IPS-18a (cell line): ENCODE measurements at regions not wholly inside any gene's neighbourhood (a gene's known extent, or its start where the extent isn't known, plus 50 kb on each side); places are given as distances from the start of the nearest gene placed in this dataset.

Experiments
- H3K27ac ChIP-seq: one replicate; pipeline ENCODE4 v1.5.1; 2013; ENCODE audit warnings: low read length
- H3K27me3 ChIP-seq: one replicate; pipeline ENCODE4 v1.6.1; 2013; ENCODE audit warnings: mild to moderate bottlenecking, low read length; ENCODE audit not compliant: control insufficient read depth, insufficient read depth
- H3K36me3 ChIP-seq: one replicate; pipeline ENCODE4 v1.6.1; 2013; ENCODE audit warnings: low read depth, low read length; ENCODE audit not compliant: control insufficient read depth
- H3K4me1 ChIP-seq: one replicate; pipeline ENCODE4 v1.6.1; 2013; ENCODE audit warnings: low read depth, low read length; ENCODE audit not compliant: control insufficient read depth
- H3K4me3 ChIP-seq: one replicate; pipeline ENCODE4 v1.5.1; 2013; ENCODE audit warnings: low read length
- H3K9ac ChIP-seq: one replicate; pipeline ENCODE4 v1.6.1; 2013; ENCODE audit warnings: mild to moderate bottlenecking, low read length, moderate library complexity
- H3K9me3 ChIP-seq: one replicate; pipeline ENCODE4 v1.6.1; 2013; ENCODE audit warnings: low read depth, low read length; ENCODE audit not compliant: control insufficient read depth

- H3K4me3 ChIP-seq: peak overlapping the region; percentile 52
- H3K27me3 ChIP-seq: peaks cover 7% of the 10 kb centered on the region
- no peaks in the 10 kb centered on the region for H3K9me3 ChIP-seq
- H3K9ac ChIP-seq: peak overlapping the region; percentile 66
- H3K4me1 ChIP-seq: peaks cover 29% of the 10 kb centered on the region
- H3K36me3 ChIP-seq: no peaks in the 10 kb centered on the region
- peak overlapping the region; percentile 73 for H3K27ac ChIP-seq
These were observed 150.0 kb downstream of the SPRY1 start for GRCh38 chr4:123546573-123547060.

GRCh38 chr4:123547216-123548165 is 150.9 kb downstream of the SPRY1 start:
- Histone ChIP-seq H3K4me3 (peak overlapping the region; percentile 52), H3K9ac (peak overlapping the region; percentile 66), H3K27me3 (peaks cover 7% of the 10 kb centered on the region), H3K27ac (peak overlapping the region; percentile 73), H3K36me3 (no peaks in the 10 kb centered on the region), H3K9me3 (no peaks in the 10 kb centered on the region), H3K4me1 (peaks cover 29% of the 10 kb centered on the region)

DNA sequence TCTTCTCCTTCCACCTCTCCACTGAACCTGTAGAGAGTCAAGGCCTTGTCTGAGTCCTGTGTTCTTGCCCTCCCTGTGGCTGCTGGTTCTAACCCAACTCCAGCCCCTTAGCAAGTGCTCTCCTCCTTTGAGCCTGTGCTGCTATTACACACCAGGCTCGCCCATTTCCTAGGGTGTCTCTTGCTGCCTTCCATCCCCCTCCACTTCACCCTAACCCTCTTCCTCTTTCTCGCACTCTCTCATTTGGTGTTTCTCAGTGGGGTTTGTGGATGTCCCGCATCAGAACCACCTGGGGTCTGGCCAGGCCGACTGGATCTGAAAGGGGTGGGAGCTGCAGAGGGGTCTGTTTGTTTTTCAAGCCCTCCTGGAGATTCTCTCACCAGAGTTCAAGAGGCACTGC is 156.7 kb downstream of the SPRY1 start:
- Histone ChIP-seq H3K36me3 (no peaks in the 10 kb centered on the region), H3K27ac (no peak overlapping the region), H3K9me3 (no peaks in the 10 kb centered on the region), H3K9ac (no peak overlapping the region), H3K27me3 (peaks cover 1% of the 10 kb centered on the region), H3K4me3 (no peak overlapping the region), H3K4me1 (peaks cover 16% of the 10 kb centered on the region)

GRCh38 chr4:123553733-123554637 is 157.4 kb downstream of the SPRY1 start:
- H3K4me1 ChIP-seq: peaks cover 18% of the 10 kb centered on the region
- H3K27me3 ChIP-seq: no peaks in the 10 kb centered on the region
- H3K27ac ChIP-seq: no peak overlapping the region
- no peak overlapping the region for H3K4me3 ChIP-seq
- H3K9ac ChIP-seq: no peak overlapping the region
- H3K36me3 ChIP-seq: no peaks in the 10 kb centered on the region
- H3K9me3 ChIP-seq: no peaks in the 10 kb centered on the region

DNA sequence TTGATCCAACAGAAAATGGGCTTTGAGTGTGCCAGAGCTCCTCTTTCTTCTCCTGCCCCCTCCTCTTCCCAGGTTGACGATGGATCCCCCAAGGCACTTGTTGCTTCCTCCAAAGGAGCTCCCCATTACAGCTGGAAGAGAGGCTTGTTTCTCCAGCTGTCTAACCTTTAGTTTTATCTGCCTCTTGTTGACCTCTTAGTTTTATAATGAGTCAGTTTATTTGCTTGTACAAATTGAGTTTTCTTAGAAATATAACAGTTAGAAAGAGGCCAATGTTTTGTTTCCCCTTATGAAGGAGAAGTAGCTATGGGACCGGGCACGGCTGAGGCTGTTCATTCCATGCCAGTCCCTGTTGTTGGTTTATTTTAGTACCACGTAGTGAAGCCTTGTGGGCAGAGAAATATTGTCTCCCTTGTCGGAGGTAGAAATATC is 158.2 kb downstream of the SPRY1 start:
- Histone ChIP-seq H3K9me3 (no peaks in the 10 kb centered on the region), H3K9ac (peak overlapping the region; percentile 4), H3K4me1 (peaks cover 22% of the 10 kb centered on the region), H3K36me3 (no peaks in the 10 kb centered on the region), H3K27me3 (no peaks in the 10 kb centered on the region), H3K4me3 (no peak overlapping the region), H3K27ac (no peak overlapping the region)

GRCh38 chr4:123555233-123555806 is 158.7 kb downstream of the SPRY1 start:
- peaks cover 24% of the 10 kb centered on the region for H3K4me1 ChIP-seq
- peak overlapping the region; percentile 4 for H3K9ac ChIP-seq
- no peak overlapping the region for H3K27ac ChIP-seq
- H3K27me3 ChIP-seq: no peaks in the 10 kb centered on the region
- H3K9me3 ChIP-seq: no peaks in the 10 kb centered on the region
- H3K36me3 ChIP-seq: no peaks in the 10 kb centered on the region
- H3K4me3 ChIP-seq: no peak overlapping the region

DNA sequence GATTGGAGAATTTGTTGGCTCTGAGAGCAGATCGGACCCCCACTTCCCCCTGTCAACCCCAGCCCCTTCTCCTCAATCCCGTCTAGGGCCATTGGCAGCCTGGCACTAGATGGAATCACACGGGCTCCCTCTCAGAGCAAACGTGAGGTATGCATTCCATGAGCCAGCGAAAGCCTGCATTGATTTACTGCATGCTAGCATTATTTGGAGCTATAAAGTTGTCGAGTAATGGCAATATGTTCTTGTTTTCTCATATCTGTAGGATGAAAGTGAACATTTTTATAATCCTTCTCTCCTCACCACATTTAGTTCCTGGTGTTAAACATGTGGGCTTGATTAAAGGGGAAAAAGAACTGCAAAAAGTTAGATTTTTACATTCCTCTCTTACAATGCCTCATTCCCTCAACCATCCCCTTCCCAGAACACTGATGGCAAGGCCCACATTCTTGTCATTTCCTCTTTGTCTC is 159.2 kb downstream of the SPRY1 start:
- Histone ChIP-seq H3K4me3 (no peak overlapping the region), H3K36me3 (no peaks in the 10 kb centered on the region), H3K9ac (no peak overlapping the region), H3K9me3 (no peaks in the 10 kb centered on the region), H3K4me1 (peaks cover 24% of the 10 kb centered on the region), H3K27ac (no peak overlapping the region), H3K27me3 (no peaks in the 10 kb centered on the region)

- H3K27me3 ChIP-seq: no peaks in the 10 kb centered on the region
- H3K9ac ChIP-seq: no peak overlapping the region
- no peaks in the 10 kb centered on the region for H3K9me3 ChIP-seq
- H3K4me3 ChIP-seq: no peak overlapping the region
- no peaks in the 10 kb centered on the region for H3K36me3 ChIP-seq
- no peak overlapping the region for H3K27ac ChIP-seq
- H3K4me1 ChIP-seq: peaks cover 24% of the 10 kb centered on the region
These were observed 159.9 kb downstream of the SPRY1 start for GRCh38 chr4:123556526-123556925.

DNA sequence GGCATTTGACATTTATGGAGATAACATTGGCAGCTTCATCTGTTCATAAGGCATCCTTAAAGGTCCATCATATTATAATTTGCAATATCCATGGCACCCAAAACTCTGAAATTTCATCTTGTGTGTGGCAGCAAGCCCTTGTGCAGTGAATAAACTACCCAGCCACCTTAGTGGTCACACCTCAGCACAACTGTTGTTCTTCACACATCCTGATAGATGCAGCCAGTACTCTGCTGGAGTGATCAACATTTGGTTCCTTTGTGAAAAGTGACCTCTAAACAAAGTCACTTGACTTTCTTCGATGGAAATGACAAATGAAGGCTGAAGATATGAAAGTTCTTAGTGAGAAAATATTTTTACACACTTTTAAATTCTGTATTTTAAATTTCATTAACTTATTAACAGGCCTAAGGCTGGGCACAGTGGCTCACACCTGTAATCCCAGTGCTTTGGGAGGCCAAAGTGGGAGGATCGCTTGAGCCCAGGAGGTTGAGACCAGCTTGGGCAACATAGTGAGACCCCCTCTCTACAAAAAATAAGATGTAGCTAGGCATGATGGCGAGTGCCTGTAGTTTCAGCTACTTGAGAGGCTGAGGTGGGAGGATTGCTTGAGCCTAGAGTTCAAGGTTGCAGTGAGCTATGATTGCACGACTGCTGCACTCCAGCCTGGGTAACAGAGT is 161.4 kb downstream of the SPRY1 start:
- H3K36me3 ChIP-seq: no peaks in the 10 kb centered on the region
- no peak overlapping the region for H3K27ac ChIP-seq
- H3K9me3 ChIP-seq: no peaks in the 10 kb centered on the region
- no peak overlapping the region for H3K9ac ChIP-seq
- no peak overlapping the region for H3K4me3 ChIP-seq
- H3K27me3 ChIP-seq: no peaks in the 10 kb centered on the region
- peaks cover 24% of the 10 kb centered on the region for H3K4me1 ChIP-seq

DNA sequence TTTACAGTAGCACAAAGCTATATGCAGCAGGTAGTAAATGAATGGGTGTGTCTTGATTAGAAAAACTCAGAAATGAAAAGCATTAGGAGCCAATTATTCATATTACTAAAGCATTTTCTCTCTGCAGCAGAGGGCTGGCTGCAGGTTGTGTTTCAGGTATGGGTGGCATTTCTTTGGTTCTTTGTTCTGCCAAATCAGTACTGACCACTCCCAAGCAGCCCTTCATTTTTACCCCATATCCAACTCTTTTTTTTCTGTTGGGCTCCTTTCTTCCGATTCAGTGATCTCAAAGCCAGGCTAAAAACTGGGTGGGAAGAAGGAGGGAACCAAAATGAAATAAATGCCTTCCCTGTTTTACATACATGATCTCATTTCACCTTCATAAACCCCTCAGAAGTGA is 162.3 kb downstream of the SPRY1 start:
- peaks cover 24% of the 10 kb centered on the region for H3K4me1 ChIP-seq
- H3K36me3 ChIP-seq: no peaks in the 10 kb centered on the region
- no peak overlapping the region for H3K4me3 ChIP-seq
- H3K9me3 ChIP-seq: no peaks in the 10 kb centered on the region
- H3K27me3 ChIP-seq: no peaks in the 10 kb centered on the region
- no peak overlapping the region for H3K9ac ChIP-seq
- no peak overlapping the region for H3K27ac ChIP-seq
